GM03348 (cell line): ENCODE measurements at regions not wholly inside any gene's neighbourhood (a gene's known extent, or its start where the extent isn't known, plus 50 kb on each side); places are given as distances from the start of the nearest gene placed in this dataset.
"Not testable (repeated sequence)": the region's sequence is repeated elsewhere in the genome, so short reads cannot be mapped to it uniquely, and the experiment has no call there.

Experiments used
- DNase-seq: peaks from one replicate; pipeline ENCODE4 v3.0.0; 2012; ENCODE audit warnings: low spot score

DNA sequence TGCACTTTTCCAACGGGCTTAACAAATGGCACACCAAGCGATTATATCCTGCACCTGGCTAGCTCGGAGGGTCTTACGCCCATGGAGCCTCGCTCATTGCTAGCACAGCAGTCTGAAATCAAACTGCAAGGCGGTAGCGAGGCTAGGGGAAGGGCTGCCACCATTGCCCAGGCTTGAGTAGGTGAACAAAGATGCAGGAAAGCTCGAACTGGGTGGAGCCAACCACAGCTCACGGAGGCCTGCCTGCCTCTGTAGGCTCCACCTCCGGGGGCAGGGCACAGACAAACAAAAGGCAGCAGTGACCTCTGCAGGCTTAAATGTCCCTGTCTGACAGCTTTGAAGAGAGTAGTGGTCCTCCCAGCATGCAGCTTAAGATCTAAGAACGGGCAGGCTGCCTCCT is 365.4 kb downstream of the MMUT start:
- not testable (repeated sequence) for DNase-seq

DNA sequence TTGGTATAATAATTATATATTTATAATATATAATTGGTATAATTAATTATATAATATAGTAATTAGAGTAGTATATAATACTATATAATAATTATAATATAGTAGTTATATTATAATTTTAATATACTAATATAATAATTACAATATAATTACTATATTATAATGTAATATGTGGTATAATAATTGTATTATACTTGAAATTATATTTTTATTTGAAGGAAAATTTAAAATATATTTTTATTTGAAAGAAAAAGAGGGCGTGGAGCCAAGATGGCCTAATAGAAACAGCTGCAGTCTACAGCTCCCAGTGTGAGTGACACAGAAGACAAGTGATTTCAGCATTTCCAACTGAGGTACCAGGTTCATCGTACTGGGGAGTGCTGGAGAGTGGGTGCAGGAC is 365.9 kb downstream of the MMUT start:
- no peak for DNase-seq

DNA sequence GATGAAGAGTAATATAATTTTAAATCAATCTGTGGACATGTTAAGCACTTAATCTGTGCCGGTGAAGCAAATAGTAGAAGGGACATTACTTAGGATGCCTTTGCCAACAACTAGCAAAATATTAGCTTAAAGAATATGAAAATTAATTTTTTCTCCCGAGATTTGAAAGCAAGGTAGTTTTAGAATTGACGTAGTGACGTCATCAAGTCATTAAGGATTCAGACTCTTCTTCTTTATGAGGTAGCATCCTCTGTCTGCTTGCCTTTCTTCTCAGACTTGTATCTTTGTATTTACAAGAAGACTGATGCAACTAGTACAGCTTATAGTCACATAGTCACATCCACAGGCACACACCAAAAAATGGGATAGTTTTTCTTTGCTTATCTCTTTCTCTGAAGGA is 374.4 kb downstream of the MMUT start:
- no peak for DNase-seq

DNA sequence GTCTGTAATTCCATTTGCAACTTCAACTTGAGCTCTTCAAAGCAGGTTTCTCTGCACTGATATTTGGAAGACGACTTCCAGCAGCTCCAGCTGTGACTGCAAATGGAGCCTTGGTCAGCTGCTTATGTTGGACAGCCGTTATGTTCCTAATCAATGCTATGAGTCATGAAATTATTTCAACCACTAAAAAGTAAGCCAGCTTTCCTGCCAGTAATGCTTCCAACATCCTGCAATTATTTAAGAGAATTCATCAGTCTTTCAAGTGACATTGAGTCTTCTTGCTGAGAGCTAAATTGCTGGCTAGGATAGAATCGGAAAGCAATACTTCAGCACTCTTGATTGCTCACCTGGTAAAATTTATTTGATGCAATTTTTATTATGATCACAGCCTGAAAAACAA is 375.7 kb downstream of the MMUT start:
- DNase-seq = peak; percentile 3

DNA sequence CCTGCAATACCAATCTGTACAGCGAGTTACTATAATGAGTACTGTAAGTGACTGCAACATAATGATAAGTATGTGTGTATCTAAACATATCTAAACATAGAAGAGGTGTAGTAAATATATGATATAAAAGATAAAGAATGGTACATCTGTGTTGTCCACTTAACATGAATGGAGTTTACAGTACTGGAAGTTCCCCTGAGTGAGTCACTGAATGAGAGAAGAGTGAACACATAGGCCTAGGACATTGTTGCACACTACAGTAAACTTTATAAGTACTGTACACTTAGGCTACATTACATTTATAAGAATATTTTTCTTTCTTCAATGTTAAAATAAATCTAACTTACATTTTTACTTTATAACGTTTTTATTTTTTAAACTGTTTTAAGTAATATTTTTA is 380.4 kb downstream of the MMUT start:
- no peak for DNase-seq

DNA sequence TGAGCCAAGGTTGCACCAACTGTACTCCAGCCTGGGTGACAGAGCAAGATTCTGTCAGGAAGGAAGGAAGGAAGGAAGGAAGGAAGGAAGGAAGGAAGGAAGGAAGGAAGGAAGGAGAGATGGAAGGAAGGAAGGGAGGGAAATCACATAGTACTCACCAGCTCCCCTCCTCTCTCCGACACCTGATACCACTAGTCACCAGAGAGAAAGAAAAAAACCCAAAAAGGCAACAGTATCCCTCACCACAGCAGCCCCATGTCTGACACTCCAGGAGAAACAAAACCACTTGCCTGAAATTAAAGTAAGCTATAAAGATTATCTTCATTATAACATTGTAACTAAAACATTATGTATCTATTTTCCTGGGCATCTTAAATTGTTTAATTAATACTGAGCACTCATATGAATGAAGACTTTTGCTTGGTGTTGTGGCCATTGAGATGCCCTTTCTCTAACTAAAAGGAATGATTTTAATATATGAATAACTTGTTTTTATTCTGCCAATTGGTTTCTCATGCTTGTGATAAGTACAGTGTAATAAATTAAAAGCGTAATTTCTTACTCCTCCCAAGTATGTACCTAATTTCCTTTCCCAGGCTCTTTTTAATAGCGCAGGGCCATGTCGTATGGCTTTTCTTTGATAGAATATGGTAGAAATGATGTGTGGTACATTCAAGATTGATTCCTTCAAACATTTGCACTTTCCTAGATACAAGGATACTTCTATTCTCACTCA is 390.0 kb downstream of the MMUT start:
- DNase-seq = no peak

DNA sequence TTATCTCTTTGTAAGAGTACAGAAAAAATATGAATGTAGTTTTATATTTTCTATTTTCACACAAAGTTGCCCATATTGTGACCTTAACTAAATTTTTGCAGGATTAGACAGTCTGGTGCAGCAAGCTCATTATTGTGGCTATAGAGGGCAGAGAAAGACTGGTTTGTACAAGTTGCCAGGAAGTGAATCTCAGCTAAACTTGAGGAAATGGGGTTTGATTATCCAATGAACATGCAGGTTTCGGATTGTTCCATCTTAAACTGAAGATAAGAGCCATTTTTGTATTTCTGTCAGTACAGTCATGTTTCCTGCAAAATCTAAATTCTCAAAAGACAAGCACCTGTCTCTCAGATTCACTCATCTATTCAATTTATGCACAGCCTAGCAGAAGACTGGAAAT is 390.9 kb downstream of the MMUT start:
- peak; percentile 5 for DNase-seq

DNA sequence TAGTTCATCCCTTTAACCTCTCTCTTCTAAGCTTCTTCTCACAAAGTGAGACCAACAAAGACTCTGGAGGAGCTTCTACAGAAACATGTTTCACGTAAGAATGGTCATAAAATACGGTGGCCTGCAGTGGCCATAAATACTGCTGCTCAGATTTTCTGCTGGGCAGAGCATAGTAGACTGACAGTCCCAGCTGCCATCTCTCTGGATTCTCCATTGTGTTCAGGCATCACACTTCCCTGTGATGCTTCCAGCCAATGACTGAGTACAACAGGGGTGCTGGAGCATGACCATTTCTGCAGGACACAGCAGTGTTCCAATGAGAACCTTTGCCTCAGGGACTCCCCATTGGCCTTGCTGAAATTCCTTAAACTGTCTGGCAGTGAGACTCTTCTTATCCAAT is 392.6 kb downstream of the MMUT start:
- no peak for DNase-seq

DNA sequence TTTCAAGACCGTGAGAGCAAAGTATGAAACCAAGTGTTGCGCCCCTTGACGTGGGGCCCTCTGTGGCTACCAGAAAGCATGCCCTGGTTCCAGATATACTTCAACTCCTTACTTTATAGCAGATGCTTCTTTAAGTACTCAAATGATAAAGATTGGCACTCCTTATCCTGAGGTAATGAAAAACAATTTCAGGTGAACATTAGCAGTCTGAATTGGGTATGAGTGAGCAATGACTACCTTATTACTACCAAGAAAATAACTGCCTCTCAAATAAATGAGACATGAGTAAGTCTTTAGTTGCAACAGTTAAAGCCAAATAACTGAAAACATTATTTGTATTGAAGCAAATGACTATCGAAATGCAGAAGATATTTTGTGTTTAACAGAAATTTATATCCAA is 408.7 kb downstream of the MMUT start:
- DNase-seq = no peak

DNA sequence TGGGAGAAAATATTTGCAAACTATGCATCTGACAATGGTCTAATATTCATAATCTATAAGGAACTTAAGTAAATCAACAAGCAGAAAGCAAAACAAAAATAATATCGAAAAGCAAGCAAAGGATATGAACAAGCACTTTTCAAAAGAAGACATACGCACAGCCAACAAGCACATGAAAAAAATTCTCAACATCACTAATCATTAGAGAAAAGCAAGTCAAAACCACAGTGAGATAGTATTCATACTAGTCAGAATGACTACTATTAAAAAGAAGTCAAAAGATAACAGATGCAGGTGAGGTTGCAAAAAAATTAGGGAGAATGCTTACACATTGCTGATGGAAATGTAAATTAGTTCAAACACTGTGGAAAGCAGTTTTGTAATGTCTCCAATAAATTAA is 410.2 kb downstream of the MMUT start:
- no peak for DNase-seq

DNA sequence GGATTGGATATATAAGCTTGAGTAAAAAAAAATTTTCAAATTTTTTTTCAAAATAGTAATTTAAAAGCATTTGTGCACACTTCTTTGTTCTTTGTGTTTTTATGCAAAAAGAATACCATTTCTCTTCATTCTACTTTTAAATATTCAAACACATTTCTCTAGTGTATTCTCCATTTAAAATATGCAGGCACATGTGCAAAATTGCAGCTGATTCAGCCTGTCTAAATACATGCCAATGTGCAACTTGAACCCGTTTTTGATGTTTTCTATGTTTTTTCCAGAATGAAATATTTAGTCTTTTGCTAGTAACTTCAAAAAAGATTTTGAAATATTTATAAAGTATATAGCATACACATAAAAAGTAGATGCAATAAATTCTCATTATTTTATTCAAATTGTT is 411.8 kb downstream of the MMUT start:
- no peak for DNase-seq

DNA sequence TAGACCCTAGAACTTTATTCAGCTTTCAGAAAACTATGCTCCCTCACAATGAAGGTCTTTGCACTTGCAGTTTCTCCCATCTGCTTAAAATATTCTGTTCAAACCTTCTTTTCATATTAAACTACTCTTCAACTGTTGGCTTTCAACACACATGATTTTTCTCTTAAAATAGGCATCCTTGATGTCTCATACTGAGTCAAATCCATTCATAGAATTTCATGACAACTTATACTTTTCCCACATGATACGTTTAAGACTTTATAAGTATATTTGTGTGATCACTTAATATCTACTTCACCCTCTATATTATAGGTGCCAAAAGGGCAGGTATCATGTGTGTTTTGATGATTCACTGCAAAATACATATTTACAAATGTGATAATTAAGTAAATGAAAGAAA is 412.5 kb downstream of the MMUT start:
- no peak for DNase-seq

DNA sequence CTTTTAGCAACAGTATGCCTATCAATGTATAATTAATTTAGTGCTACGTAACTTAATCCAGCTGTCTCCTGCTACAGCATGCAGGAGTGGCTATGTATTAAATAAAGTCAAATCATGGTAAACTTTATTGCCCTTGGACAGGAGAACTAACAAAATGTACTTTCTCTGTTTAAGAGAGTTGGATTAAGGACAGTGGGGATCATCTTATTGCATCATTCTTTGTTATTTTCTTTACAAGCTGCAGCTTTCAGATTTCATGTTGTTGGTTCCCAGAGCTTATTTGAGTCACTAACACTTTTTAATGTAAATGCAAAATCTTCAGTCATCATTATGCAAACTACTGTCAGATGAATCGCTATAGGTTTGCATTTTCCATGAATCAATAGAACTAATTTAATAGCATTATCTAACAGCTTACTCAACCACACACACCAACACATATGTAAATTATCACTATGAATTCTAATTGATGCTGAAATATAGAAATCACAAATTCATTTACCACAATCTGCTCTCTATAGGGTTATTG is 424.7 kb downstream of the MMUT start:
- DNase-seq = no peak

DNA sequence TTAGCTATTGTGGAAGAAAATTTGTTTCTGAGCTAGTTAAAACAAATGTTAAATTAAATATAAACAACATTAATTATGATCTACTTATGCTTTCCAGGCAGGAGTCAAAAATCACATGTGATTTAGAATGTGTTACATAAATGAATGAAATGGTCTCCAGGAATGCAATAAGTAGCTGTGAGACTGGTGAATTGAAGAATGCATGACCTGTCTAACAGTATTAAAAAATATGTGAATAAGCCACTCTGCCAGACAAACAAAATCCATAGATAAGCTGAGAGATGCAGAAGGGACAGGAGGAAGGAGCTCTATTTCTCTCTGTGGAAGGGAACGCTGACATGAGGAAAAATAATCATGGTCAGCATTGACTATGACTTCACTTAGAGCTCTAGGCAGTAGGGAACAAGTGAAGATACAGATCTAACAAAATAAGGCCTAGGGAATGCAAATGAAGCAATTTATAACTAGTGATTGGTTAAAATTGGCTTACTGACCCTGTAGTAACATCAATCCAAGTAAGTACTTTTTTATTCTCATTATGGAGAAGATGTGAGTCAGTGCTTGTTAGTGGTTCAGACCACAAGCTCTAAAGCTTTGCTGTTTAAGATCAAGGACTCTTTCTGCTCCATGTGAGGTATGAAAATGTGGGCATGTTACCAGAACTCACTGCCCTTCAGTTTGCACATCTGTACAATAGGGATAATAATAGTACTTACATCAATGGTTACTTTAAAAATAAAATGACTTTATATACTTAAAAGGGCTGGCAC is 432.6 kb downstream of the MMUT start:
- DNase-seq = peak; percentile 4

DNA sequence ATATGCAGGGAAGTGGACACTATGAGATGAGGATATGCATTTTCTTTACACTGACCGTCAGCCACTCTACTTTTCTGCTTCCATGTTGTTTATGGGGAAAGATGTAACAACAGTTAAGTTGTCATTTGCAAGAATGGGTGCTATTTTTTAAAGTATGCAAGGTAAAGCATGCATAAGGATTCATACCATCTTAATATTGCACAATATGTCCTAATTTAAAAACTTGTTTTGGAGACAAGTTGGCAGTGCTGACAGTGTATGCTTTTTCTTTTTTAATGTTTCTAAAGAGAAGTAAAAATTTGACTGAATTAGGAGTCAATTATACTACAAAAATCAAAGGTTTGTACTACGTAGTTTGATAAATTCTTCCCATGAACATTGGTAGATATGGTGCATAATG is 435.4 kb downstream of the MMUT start:
- no peak for DNase-seq

DNA sequence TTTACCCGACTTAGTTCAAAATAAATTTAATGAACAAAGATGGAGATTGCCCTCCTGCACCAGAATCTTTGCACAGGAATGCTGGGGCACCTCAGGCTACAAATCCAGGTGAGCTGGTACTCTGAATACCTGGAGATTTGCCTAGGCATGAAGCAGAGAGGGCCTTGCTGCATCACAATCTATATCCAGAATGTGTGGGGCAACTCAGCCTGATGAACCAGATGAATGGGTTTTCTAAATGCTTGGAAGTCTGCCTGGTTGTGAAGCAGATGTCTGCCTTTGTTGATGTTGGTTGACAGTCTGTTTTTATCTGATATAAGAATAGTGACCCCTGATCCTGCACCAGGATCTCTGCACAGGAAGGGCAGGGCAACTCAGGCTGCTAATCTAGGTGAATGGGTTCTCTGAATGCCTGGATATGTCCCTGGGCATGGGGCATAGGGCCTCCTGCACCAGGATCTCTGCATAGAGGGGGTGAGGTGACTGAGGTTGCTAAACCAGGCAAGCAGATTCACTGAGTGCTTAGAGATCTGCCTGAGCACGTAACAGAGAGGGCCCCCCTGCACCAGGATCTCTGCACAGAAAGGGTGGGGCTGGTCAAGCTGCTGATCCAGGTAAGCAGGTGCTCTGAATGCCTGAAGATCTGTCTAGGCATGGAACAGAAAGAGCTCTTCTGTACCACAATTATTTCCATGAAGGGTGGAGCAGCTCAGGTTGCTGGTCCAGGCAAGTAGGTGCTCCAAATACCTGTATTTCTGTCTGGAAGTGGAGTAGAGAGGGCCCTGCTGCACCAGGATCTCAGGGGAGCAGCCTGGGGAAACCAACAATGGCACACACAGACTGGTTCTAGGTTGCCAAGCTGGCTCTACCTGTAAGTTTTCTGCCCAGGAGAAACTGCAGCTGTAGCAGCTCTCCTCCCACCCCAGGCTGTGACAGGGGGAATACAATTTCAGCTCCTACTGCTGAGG is 437.5 kb downstream of the MMUT start:
- no peak for DNase-seq

DNA sequence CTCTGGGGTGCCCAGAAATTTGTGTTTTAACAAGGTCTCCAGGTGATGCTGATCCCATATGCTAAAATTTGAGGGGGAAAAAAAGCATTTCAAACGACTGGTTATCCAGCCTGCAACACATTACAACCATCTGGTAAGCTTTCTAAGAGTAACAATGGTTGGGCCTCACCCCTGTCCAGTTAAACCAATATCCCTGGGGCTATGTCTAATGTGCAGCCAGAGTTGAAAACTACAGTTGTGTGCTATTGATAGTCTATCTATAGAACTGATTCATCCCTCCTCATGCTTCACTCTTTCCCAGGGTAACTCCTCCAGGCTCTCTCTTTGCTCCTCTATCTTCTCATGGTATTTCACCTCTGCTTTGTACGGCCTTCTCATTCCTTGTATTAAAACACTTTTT is 458.3 kb downstream of the MMUT start:
- DNase-seq = no peak

DNA sequence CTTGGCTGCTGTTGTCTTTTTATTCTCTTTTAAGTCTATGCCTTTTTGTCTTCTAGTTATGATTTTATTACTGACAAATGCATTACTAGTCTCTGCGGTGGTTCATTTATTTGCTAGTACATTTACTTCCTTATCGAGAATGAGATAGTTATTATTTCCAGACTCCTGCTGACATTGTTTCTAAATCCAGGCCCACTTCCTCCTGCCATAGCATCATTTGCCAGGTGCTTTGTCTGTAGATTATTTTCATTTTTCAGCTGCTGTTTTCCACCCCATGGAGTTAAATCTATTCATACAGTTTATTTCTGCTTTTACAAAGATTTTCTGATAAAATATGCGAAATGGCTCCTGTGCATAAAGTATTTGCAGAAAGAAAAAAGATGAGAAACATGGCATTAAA is 459.7 kb downstream of the MMUT start:
- no peak for DNase-seq

DNA sequence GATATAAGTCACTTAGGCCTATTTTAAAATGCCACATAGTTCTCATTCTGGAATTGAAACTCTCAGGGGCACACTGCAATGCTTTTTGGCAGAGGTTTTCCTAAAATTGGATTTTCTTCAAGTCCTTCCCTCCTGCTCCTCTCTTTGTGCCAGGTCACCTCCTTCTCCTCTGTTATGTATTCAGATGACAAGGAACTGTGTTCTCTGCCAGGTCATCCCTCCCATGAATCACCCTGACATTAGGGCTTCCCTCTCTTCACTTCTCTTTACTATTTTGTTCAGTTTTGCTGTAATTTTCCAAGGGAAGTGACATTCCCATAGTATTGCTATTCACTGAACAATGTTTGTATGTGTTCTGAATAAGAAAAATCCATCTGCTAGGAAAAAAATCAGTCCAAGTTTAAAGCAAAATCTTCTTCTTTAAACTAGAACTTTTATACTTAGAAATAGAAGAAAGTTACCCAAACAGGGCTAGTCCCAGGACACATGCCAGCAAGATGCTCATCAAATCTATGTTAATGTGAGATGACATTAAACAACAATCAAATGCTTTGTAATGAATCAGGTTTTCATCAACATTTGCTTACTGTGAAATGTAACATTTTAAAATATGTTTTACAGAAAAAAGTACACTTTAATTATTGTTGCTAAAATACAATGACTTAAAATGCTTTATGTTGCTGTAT is 461.1 kb downstream of the MMUT start:
- no peak for DNase-seq

DNA sequence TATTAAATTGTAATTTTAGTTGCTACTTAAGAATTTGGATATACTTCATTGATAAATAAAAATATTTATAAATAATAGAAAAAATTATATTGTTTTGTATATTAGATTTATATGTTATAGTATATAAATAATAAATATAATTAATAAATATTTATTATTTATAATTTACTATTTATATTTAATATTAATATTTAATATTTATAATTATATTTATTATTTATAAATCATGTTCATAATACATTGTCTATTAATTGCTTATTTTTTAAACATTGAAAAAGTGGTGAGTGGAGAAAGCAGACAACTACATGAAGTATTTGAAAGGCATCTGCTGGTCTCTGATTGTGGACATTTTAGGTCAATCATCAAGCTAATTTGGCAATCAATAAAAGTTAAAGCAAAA is 464.5 kb downstream of the MMUT start:
- DNase-seq = no peak

DNA sequence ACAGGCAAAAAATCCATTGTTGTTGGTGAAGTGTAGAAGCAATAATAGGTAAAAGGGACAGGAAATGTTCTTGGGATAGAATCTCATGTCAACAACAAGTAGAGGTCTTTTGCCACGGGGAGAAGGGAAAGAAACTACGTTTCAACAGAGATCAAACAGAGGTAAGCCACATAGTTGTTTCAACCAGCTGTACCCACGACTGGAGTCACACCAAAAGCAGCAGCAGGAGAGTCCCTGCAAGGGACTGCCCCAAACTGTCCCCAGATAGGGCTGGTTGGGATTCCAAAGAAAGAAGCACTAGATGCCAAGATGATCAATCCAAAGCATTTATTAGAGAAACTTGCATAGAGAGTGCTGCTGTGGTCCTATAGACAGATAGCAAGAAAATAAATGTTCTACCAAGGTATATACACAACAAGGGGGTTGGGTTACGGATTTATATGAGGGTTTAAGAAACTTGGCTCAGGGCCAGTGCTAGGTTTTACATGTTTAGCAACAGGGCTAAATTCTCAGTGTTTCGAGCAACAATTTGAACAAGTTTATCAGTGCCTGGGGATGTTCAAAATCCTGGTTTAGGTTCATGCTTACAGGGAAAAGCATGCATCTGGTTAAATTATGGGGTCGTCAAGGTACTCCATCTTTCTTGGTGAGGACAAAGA is 466.5 kb downstream of the MMUT start:
- DNase-seq = no peak
